Immature natural killer cell (primary cell): ENCODE measurements at regions not wholly inside any gene's neighbourhood (a gene's known extent, or its start where the extent isn't known, plus 50 kb on each side); places are given as distances from the start of the nearest gene placed in this dataset.

Experiments
- DNase-seq, 3 donors: peaks; one replicate each; pipeline ENCODE4 v3.0.0; 2022; ENCODE audit warnings: mixed read lengths in 1 of 3
- H3K27ac Mint-ChIP-seq, 6 donors: one replicate each; pipeline ENCODE4 v1.8.0; 2020; ENCODE audit warnings: mixed read lengths in 6 of 6, mild to moderate bottlenecking in 5 of 6, inconsistent platforms in 4 of 6, moderate library complexity in 3 of 6
- H3K27me3 Mint-ChIP-seq, 3 donors: one replicate each; pipeline ENCODE4 v1.8.0; 2020 to 2021; ENCODE audit warnings: low read depth in 3 of 3, mild to moderate bottlenecking in 3 of 3, mixed read lengths in 3 of 3, moderate library complexity in 3 of 3, inconsistent platforms in 1 of 3
- H3K36me3 Mint-ChIP-seq, 3 donors: one replicate each; pipeline ENCODE4 v1.8.0; 2020; ENCODE audit warnings: mixed read lengths in 3 of 3, inconsistent platforms in 2 of 3, mild to moderate bottlenecking in 2 of 3
- H3K4me1 Mint-ChIP-seq, 2 donors: one replicate each; pipeline ENCODE4 v1.8.0; 2020; ENCODE audit warnings: inconsistent platforms in 2 of 2, mild to moderate bottlenecking in 2 of 2, mixed read lengths in 2 of 2, moderate library complexity in 1 of 2
- H3K4me3 Mint-ChIP-seq, 5 donors: one replicate each; pipeline ENCODE4 v1.8.0; 2020; ENCODE audit warnings: mild to moderate bottlenecking in 5 of 5, mixed read lengths in 5 of 5, inconsistent platforms in 3 of 5, moderate library complexity in 3 of 5
- H3K9me3 Mint-ChIP-seq, 6 donors: one replicate each; pipeline ENCODE4 v1.8.0; 2020; ENCODE audit warnings: mild to moderate bottlenecking in 6 of 6, mixed read lengths in 6 of 6, inconsistent platforms in 4 of 6, moderate library complexity in 3 of 6

- no peak for DNase-seq
- H3K4me3 Mint-ChIP-seq = no peak overlapping the region
- peaks cover 0 to 2% (median 0%) of the 10 kb centered on the region in 3 donors for H3K27me3 Mint-ChIP-seq
- peaks cover 0 to 4% (median 0%) of the 10 kb centered on the region in 3 donors for H3K36me3 Mint-ChIP-seq
- H3K9me3 Mint-ChIP-seq = peaks cover 5 to 39% (median 11%) of the 10 kb centered on the region in 6 donors
- H3K4me1 Mint-ChIP-seq = no peaks in the 10 kb centered on the region
- H3K27ac Mint-ChIP-seq = no peak overlapping the region
These were observed 558.0 kb downstream of the TRIML1 start for GRCh38 chr4:188697243-188697642.

- no peaks in the 10 kb centered on the region for H3K4me1 Mint-ChIP-seq
- peaks cover 10 to 45% (median 16%) of the 10 kb centered on the region in 6 donors for H3K9me3 Mint-ChIP-seq
- H3K27me3 Mint-ChIP-seq = peaks cover 0 to 2% (median 1%) of the 10 kb centered on the region in 3 donors
- H3K4me3 Mint-ChIP-seq = no peak overlapping the region
- H3K27ac Mint-ChIP-seq = no peak overlapping the region
- H3K36me3 Mint-ChIP-seq = peaks cover 0 to 8% (median 0%) of the 10 kb centered on the region in 3 donors
- DNase-seq = no peak
These were observed 562.7 kb downstream of the TRIML1 start for GRCh38 chr4:188701952-188702351.

GRCh38 chr4:188704288-188704687 is 565.0 kb downstream of the TRIML1 start:
- H3K4me3 Mint-ChIP-seq = no peak overlapping the region

GRCh38 chr4:188707036-188707435 is 567.8 kb downstream of the TRIML1 start:
- DNase-seq = no peak
- Mint-ChIP-seq H3K27ac (no peak overlapping the region), H3K27me3 (peaks cover 0 to 3% (median 0%) of the 10 kb centered on the region in 3 donors), H3K36me3 (peaks cover 0 to 7% (median 4%) of the 10 kb centered on the region in 3 donors), H3K9me3 (peaks cover 8 to 39% (median 26%) of the 10 kb centered on the region in 6 donors), H3K4me1 (no peaks in the 10 kb centered on the region), H3K4me3 (no peak overlapping the region)

More at GRCh38 chr4:188704288-188704687, 565.0 kb downstream of the TRIML1 start:
- peaks cover 0 to 3% (median 2%) of the 10 kb centered on the region in 3 donors for H3K27me3 Mint-ChIP-seq
- H3K36me3 Mint-ChIP-seq = peaks cover 0 to 4% (median 4%) of the 10 kb centered on the region in 3 donors
- no peak overlapping the region for H3K27ac Mint-ChIP-seq
- H3K4me1 Mint-ChIP-seq = no peaks in the 10 kb centered on the region
- DNase-seq = no peak
- H3K9me3 Mint-ChIP-seq = peaks cover 13 to 46% (median 25%) of the 10 kb centered on the region in 6 donors

GRCh38 chr4:188714501-188714900 is 575.3 kb downstream of the TRIML1 start:
- no peak overlapping the region for H3K27ac Mint-ChIP-seq
- peaks cover 11 to 40% (median 24%) of the 10 kb centered on the region in 6 donors for H3K9me3 Mint-ChIP-seq
- peaks cover 0 to 2% (median 0%) of the 10 kb centered on the region in 3 donors for H3K36me3 Mint-ChIP-seq
- DNase-seq = no peak
- no peaks in the 10 kb centered on the region for H3K4me1 Mint-ChIP-seq
- peaks cover 0 to 2% (median 0%) of the 10 kb centered on the region in 3 donors for H3K27me3 Mint-ChIP-seq
- no peak overlapping the region for H3K4me3 Mint-ChIP-seq

DNA sequence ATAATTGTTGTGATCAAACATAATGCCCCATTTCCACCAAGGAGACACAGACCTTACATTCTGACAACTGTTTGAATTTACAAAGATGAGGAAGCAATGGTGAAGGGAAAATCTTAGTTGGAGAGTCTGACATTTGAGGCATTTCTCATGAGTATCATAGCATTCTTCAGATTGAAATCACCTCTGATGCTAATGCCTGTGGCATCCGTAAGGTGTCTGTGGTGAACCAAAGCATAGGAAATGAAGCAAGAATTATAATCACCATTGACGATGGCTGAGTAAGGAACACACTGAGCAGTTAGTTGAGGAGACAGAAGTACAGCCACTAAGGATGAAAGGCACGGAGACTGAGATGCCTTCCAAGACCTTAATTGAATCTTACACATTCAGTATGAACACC is 575.7 kb downstream of the TRIML1 start:
- Mint-ChIP-seq H3K36me3 (no peaks in the 10 kb centered on the region), H3K4me3 (no peak overlapping the region), H3K9me3 (peaks cover 11 to 37% (median 21%) of the 10 kb centered on the region in 6 donors), H3K27me3 (peaks cover 0 to 2% (median 0%) of the 10 kb centered on the region in 3 donors), H3K4me1 (no peaks in the 10 kb centered on the region), H3K27ac (no peak overlapping the region)
- no peak for DNase-seq

DNA sequence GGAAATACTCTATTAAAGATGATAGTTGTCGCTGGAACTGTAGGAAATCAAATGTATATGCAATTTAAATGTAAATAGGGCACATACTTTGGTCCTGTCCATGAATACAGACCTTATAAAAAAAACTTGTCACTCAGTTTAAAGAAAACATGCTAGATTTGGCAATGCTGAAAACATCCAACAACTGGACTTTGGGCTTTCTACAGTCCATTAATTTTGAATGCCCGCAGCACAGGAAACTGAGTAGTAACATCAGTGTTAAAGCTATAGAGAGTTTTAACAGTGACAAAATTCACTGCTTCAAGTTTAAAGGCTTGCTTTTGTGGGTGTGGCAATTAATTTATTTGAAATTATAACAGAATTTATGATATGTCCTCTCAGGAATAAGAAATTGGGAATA is 578.4 kb downstream of the TRIML1 start:
- no peak overlapping the region for H3K4me3 Mint-ChIP-seq
- DNase-seq = no peak
- H3K4me1 Mint-ChIP-seq = no peaks in the 10 kb centered on the region
- H3K27me3 Mint-ChIP-seq = peaks cover 0 to 2% (median 0%) of the 10 kb centered on the region in 3 donors
- H3K36me3 Mint-ChIP-seq = peaks cover 0 to 5% (median 0%) of the 10 kb centered on the region in 3 donors
- no peak overlapping the region for H3K27ac Mint-ChIP-seq
- H3K9me3 Mint-ChIP-seq = peaks cover 9 to 43% (median 25%) of the 10 kb centered on the region in 6 donors

DNA sequence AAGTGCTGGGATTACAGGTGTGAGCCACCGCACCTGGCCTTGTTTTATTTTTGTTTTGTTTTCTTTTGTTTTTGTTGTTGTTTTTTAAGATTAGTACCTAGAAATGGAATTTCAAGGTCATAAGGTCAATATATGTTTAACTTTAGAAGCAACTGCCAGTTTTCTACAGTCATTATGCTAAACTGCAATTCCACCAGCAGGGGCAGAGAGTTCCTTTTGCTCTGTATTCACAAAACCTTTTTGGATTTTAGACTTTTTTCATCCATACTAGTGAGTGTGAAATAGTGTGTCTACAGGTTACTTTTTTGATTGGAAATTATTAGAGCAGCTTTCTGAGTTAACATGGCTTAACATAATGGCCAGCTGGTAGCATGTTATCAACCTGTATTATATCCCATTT is 580.6 kb downstream of the TRIML1 start:
- Mint-ChIP-seq H3K9me3 (peaks cover 7 to 41% (median 23%) of the 10 kb centered on the region in 6 donors), H3K4me3 (no peak overlapping the region), H3K27ac (no peak overlapping the region), H3K4me1 (no peaks in the 10 kb centered on the region), H3K36me3 (peaks cover 0 to 5% (median 0%) of the 10 kb centered on the region in 3 donors), H3K27me3 (peaks cover 0 to 2% (median 0%) of the 10 kb centered on the region in 3 donors)
- no peak for DNase-seq

- Mint-ChIP-seq H3K27me3 (no peaks in the 10 kb centered on the region), H3K27ac (no peak overlapping the region), H3K4me3 (no peak overlapping the region), H3K36me3 (peaks cover 0 to 5% (median 0%) of the 10 kb centered on the region in 3 donors), H3K9me3 (peaks cover 3 to 39% (median 14%) of the 10 kb centered on the region in 6 donors), H3K4me1 (no peaks in the 10 kb centered on the region)
- no peak for DNase-seq
These were observed 583.7 kb downstream of the TRIML1 start for GRCh38 chr4:188722911-188723310.

DNA sequence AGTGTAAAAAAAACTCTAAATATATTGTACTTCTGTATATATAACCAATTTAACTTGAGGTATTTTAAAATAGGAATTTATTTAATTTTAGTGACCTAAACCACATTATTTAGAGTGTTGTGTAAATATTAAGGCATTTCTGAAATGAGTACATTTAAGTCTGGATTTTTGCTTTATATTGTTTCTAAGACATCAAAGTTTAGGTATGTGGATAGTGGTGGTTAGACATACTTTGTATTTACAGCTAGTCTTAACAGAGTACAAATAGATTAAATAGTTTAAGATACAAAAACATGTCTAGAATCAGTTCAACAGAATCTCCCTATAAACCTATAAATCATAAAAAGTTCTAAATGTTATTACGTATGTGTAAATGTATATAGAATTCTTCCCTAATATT is 588.5 kb downstream of the TRIML1 start:
- H3K4me1 Mint-ChIP-seq = no peaks in the 10 kb centered on the region
- no peak for DNase-seq
- no peak overlapping the region for H3K4me3 Mint-ChIP-seq
- peaks cover 5 to 44% (median 23%) of the 10 kb centered on the region in 6 donors for H3K9me3 Mint-ChIP-seq
- no peaks in the 10 kb centered on the region for H3K27me3 Mint-ChIP-seq
- no peak overlapping the region for H3K27ac Mint-ChIP-seq
- H3K36me3 Mint-ChIP-seq = no peaks in the 10 kb centered on the region

DNA sequence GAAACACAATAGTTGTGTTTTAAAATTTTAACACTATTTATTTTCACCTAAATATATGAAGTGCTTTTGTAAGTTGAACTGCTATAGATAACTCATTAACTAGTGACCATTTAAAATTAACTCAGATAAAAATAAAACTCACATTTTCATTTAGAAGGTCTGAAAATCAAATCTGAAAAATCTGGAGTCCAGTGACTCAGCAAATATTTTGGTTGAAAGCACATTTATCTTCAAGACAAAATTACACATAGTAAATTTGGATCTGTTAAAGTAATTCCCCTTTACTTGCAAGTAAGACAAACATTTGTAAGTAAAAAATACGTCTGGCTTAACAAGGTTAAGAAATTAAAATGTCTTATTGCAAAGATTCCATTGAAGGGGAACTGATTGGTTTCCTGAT is 589.1 kb downstream of the TRIML1 start:
- Mint-ChIP-seq H3K4me3 (no peak overlapping the region), H3K4me1 (no peaks in the 10 kb centered on the region), H3K9me3 (peaks cover 5 to 50% (median 27%) of the 10 kb centered on the region in 6 donors), H3K36me3 (no peaks in the 10 kb centered on the region), H3K27me3 (no peaks in the 10 kb centered on the region), H3K27ac (no peak overlapping the region)
- DNase-seq = no peak

- Mint-ChIP-seq H3K4me1 (no peaks in the 10 kb centered on the region), H3K4me3 (no peak overlapping the region), H3K36me3 (no peaks in the 10 kb centered on the region), H3K9me3 (peaks cover 5 to 42% (median 27%) of the 10 kb centered on the region in 6 donors), H3K27me3 (no peaks in the 10 kb centered on the region), H3K27ac (no peak overlapping the region)
- no peak for DNase-seq
These were observed 592.9 kb downstream of the TRIML1 start for GRCh38 chr4:188732131-188732530.

GRCh38 chr4:188735082-188735481 is 595.8 kb downstream of the TRIML1 start:
- no peaks in the 10 kb centered on the region for H3K4me1 Mint-ChIP-seq
- H3K36me3 Mint-ChIP-seq = no peaks in the 10 kb centered on the region
- no peak for DNase-seq
- peaks cover 7 to 55% (median 32%) of the 10 kb centered on the region in 6 donors for H3K9me3 Mint-ChIP-seq
- no peak overlapping the region for H3K27ac Mint-ChIP-seq
- no peaks in the 10 kb centered on the region for H3K27me3 Mint-ChIP-seq
- no peak overlapping the region for H3K4me3 Mint-ChIP-seq

- Mint-ChIP-seq H3K27me3 (no peaks in the 10 kb centered on the region), H3K4me3 (no peak overlapping the region), H3K4me1 (no peaks in the 10 kb centered on the region), H3K36me3 (no peaks in the 10 kb centered on the region), H3K9me3 (peaks cover 7 to 43% (median 22%) of the 10 kb centered on the region in 6 donors), H3K27ac (no peak overlapping the region)
- no peak for DNase-seq
These were observed 598.2 kb downstream of the TRIML1 start for GRCh38 chr4:188737251-188738002.
